Esophagus muscularis mucosa (tissue), 4 donors: ENCODE measurements at regions not wholly inside any gene's neighbourhood (a gene's known extent, or its start where the extent isn't known, plus 50 kb on each side); places are given as distances from the start of the nearest gene placed in this dataset.

ENCODE experiments used
- DNase-seq: peaks from one replicate; pipeline ENCODE4 v3.0.0-alpha.2; 2017; ENCODE audit errors: extremely low spot score
- H3K27ac ChIP-seq, 4 donors: fragments of 200-600 bp; sonication (generic); replicated peaks in 1 of 4; 1 replicate in 3 of 4; 2 replicates in 1 of 4; pipeline ENCODE4 v1.5.1; 2016 to 2019; ENCODE audit warnings: mild to moderate bottlenecking in 1 of 4
- H3K27me3 ChIP-seq, 4 donors: fragments of 200-600 bp; sonication (generic); one replicate each; pipeline versions ENCODE4 v1.5.1 to v1.6.0; 2016 to 2019
- H3K36me3 ChIP-seq, 4 donors: fragments of 200-600 bp; sonication (generic); one replicate each; pipeline ENCODE4 v1.5.1; 2016 to 2019
- H3K4me1 ChIP-seq, 4 donors: fragments of 200-600 bp; sonication (generic); one replicate each; pipeline ENCODE4 v1.5.1; 2016 to 2019
- H3K4me3 ChIP-seq, 4 donors: fragments of 200-600 bp; sonication (generic); 1 replicate in 2 of 4; 2 replicates in 2 of 4; pipeline ENCODE4 v1.5.1; 2016 to 2019; ENCODE audit warnings: mild to moderate bottlenecking in 4 of 4, moderate library complexity in 1 of 4
- H3K9me3 ChIP-seq, 4 donors: fragments of 200-600 bp; sonication (generic); 1 replicate in 3 of 4; 2 replicates in 1 of 4; pipeline ENCODE4 v1.5.1; 2016 to 2019
- EP300 ChIP-seq: sonication (generic); formaldehyde crosslinking; IDR thresholded peaks from one replicate; pipeline ENCODE4 v1.6.1; 2017; ENCODE audit warnings: antibody characterized with exemption
- POLR2A ChIP-seq: fragments of 450-650 bp; IDR thresholded peaks from one replicate; pipeline ENCODE4 v1.6.1; 2017; ENCODE audit warnings: antibody characterized with exemption, moderate library complexity, mild to moderate bottlenecking, low read depth
- POLR2AphosphoS5 ChIP-seq, 2 donors: sonication (generic); formaldehyde crosslinking; IDR thresholded peaks; one replicate each; pipeline ENCODE4 v1.6.1; 2017; ENCODE audit warnings: antibody characterized with exemption in 2 of 2
- WGBS: methylation state at CpG from one replicate; pipeline ENCODE4 v1.1.5; 2018; 5-methylcytosine and 5-hydroxymethylcytosine counted together
- intact Hi-C: fragments of 100-400 bp; cut with DNase I; formaldehyde crosslinking; loops from one replicate; pipeline ENCODE4 v1.15.1; 2023
- TF ChIP-seq, protein P1 (sequence below), 3 experiments: fragments of 200-600 bp in 2 of 3; fragments of 450-650 bp in 1 of 3; sonication (generic) in 2 of 3; IDR thresholded peaks; one replicate each; pipeline ENCODE4 v1.5.1; 2017 to 2019; ENCODE audit warnings: antibody characterized with exemption in 3 of 3, mild to moderate bottlenecking in 2 of 3, moderate library complexity in 1 of 3

DNA sequence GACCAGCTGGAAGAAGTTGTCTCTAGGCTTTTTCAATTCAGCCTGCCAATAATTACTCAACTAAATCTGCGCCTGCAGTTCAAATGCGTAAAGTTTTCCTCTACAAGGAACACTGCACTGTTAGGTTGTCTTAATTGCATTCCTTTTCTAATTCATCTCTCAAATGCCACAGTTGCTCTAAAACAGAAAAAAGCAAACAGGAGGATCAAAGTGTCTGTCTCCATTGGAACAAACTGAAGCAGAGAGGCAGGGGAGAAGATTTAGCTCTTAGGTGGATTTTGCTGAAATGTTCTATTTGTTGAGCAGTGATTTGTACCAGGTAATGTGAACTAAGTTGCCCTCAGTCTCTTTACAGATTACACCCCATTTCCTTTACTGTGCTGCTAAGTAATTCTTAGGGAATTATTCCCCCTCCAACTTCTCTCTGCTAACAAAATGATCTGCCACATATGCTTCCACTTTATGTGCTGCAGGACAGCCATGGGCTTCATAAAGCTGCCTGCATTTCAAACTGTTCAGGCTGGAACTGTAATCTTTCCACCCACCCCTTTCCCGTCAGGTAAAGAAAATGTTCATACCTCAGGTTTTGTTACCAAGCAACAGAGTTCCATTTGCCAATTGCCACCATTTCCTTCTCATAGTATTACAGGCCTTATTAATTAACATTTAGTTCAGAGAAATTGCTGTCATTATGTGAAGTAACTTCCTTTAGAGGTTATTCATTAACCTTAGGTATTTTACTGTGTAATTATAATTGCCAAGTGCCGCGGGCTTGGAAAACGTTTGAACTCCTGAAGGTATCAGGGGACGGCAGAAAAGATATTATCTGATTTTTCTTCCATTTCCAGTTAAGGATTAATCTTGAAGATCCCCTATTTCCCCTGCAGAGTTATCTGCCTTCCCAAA, 149.3 kb downstream of the SPRY1 start:
- peak overlapping the region in 1 of 4 donors; percentile 3 for H3K27ac ChIP-seq

DNA sequence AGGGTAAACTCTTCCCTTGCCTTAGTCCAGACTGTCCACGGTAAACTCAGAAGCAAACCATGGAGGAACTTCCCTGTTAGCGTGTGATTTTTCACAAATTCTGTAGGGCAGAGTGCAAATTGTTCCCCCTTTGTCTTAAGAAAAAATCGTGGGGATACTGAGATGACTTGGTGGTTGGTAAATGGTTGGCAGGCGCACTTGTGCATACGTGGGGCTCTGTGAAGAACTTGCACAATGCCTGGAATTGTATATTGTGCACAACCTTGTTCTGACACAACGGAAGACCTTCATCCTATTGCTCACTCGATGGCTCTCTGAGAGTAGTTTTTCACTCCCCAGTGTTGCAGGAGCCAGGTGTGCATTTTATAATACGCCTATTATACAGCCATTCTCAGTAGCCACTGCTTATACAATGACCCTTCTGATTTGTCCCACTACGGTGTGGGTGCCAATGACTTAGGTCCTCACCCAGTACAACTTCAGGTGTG, 150.0 kb downstream of the SPRY1 start:
- WGBS, result 83% methylated on average over 9 of the region's 9 CpGs
- peak overlapping the region in 1 of 4 donors; percentile 3 for H3K27ac ChIP-seq
- H3K4me3 ChIP-seq, result no peak overlapping the region
- no peak for DNase-seq
- no peaks in the 10 kb centered on the region for H3K36me3 ChIP-seq
- H3K27me3 ChIP-seq, result no peaks in the 10 kb centered on the region
- TF ChIP-seq POLR2AphosphoS5 (IDR thresholded peaks at IDR 0.05) (no peak), EP300 (no peak), POLR2A (no peak)
- TF ChIP-seq, protein P1, sequence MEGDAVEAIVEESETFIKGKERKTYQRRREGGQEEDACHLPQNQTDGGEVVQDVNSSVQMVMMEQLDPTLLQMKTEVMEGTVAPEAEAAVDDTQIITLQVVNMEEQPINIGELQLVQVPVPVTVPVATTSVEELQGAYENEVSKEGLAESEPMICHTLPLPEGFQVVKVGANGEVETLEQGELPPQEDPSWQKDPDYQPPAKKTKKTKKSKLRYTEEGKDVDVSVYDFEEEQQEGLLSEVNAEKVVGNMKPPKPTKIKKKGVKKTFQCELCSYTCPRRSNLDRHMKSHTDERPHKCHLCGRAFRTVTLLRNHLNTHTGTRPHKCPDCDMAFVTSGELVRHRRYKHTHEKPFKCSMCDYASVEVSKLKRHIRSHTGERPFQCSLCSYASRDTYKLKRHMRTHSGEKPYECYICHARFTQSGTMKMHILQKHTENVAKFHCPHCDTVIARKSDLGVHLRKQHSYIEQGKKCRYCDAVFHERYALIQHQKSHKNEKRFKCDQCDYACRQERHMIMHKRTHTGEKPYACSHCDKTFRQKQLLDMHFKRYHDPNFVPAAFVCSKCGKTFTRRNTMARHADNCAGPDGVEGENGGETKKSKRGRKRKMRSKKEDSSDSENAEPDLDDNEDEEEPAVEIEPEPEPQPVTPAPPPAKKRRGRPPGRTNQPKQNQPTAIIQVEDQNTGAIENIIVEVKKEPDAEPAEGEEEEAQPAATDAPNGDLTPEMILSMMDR (IDR thresholded peaks at IDR 0.05), result no peak
- H3K9me3 ChIP-seq, result peaks cover 0 to 6% (median 0%) of the 10 kb centered on the region in 4 donors
- H3K4me1 ChIP-seq, result peaks cover 0 to 12% (median 10%) of the 10 kb centered on the region in 4 donors
- intact Hi-C loops, result no loop called here

More for the DNA sequence above, 149.3 kb downstream of the SPRY1 start:
- 58% methylated on average over 7 of the region's 7 CpGs for WGBS
- Histone ChIP-seq H3K27me3 (no peaks in the 10 kb centered on the region), H3K9me3 (peaks cover 0 to 6% (median 0%) of the 10 kb centered on the region in 4 donors), H3K36me3 (no peaks in the 10 kb centered on the region), H3K4me1 (peaks cover 0 to 12% (median 10%) of the 10 kb centered on the region in 4 donors), H3K4me3 (no peak overlapping the region)
- TF ChIP-seq POLR2AphosphoS5 (IDR thresholded peaks at IDR 0.05), result no peak
- TF ChIP-seq, protein P1 (IDR thresholded peaks at IDR 0.05), result no peak
- no peak for TF ChIP-seq EP300
- TF ChIP-seq POLR2A, result no peak
- intact Hi-C loops, result no loop called here
- DNase-seq, result no peak

DNA sequence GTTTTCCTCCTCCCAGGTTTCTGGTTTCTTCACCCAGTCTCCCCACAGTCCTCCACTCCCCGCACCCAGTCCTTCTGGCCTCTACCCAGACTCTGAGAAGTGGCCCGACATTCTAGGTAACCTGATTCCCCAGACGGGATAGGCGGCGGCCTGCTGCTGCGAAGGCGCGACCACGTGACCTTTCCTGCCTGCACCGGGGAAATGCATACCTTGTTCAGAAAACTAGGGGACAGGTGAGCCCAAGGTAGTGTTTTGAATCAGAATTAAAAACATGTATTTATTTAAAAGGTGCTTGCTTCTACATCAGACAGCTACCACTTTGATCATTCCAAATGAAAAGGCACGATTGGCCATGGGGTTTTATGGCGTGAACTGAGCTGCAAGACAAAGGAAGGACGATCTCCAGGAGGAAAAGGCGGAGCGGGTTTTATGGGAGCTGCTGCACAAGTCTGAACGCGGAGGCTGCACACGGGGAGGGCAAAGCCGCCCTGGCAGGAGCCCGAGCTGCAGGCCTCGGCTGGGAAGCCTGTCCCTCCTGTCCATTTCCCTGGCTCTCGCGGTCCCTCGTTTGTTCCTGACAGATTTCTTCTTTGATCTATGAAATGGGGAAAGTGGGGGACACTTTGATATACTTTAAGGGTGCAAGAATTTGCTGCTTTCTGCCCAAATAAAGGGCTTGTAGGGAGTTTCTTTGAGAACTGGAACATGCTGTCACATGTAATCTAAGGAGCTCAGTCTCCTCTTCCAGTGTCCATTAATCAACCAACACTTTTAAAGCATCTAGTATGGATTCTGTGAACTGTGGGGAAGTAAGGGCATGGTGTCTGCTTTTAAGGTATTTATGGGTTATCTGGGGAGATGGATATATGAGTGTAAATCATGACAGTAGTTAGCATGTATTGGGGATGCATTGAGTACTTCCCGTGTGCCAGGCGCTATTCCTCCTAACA, 150.9 kb downstream of the SPRY1 start:
- TF ChIP-seq, protein P1 (IDR thresholded peaks at IDR 0.05), result no peak
- TF ChIP-seq POLR2AphosphoS5 (IDR thresholded peaks at IDR 0.05), result no peak
- TF ChIP-seq POLR2A, result no peak
- no peak for TF ChIP-seq EP300
- WGBS, result 93% methylated on average over 26 of the region's 26 CpGs
- no peak for DNase-seq
- Histone ChIP-seq H3K9me3 (peaks cover 0 to 6% (median 0%) of the 10 kb centered on the region in 4 donors), H3K36me3 (no peaks in the 10 kb centered on the region), H3K4me1 (peaks cover 0 to 12% (median 10%) of the 10 kb centered on the region in 4 donors), H3K4me3 (no peak overlapping the region), H3K27me3 (no peaks in the 10 kb centered on the region), H3K27ac (no peak overlapping the region)
- intact Hi-C loops, result no loop called here

DNA sequence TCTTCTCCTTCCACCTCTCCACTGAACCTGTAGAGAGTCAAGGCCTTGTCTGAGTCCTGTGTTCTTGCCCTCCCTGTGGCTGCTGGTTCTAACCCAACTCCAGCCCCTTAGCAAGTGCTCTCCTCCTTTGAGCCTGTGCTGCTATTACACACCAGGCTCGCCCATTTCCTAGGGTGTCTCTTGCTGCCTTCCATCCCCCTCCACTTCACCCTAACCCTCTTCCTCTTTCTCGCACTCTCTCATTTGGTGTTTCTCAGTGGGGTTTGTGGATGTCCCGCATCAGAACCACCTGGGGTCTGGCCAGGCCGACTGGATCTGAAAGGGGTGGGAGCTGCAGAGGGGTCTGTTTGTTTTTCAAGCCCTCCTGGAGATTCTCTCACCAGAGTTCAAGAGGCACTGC, 156.7 kb downstream of the SPRY1 start:
- Histone ChIP-seq H3K36me3 (no peaks in the 10 kb centered on the region), H3K4me1 (peaks cover 22 to 27% (median 25%) of the 10 kb centered on the region in 4 donors), H3K27me3 (no peaks in the 10 kb centered on the region), H3K4me3 (no peak overlapping the region), H3K9me3 (peaks cover 0 to 6% (median 0%) of the 10 kb centered on the region in 4 donors), H3K27ac (no peak overlapping the region)
- TF ChIP-seq POLR2A (no peak), EP300 (no peak), POLR2AphosphoS5 (IDR thresholded peaks at IDR 0.05) (no peak)
- TF ChIP-seq, protein P1 (IDR thresholded peaks at IDR 0.05), result no peak
- intact Hi-C loops, result loop anchor here (10.0 kb wide), 1 partner anchor 562 kb away; no protein-coding TSS in a partner anchor
- no peak for DNase-seq
- WGBS, result 72% methylated on average over 4 of the region's 4 CpGs
